ENCODE measurements at regions not wholly inside any gene's neighbourhood (a gene's known extent, or its start where the extent isn't known, plus 50 kb on each side); places are given as distances from the start of the nearest gene placed in this dataset.

GRCh38 chr16:6822041-6822440 is 510.6 kb upstream of the RBFOX1 start:
- no peak overlapping the region for H3K4me3 ChIP-seq (ENCODE audit: insufficient read length, low read depth)
- no peaks in the 10 kb centered on the region for H3K9me3 ChIP-seq (ENCODE audit: insufficient read depth, low read length)
- TF ChIP-seq ZNF274 (IDR thresholded peaks at IDR 0.05; ENCODE audit: low read depth, low read length) (no peak), YY1 (IDR thresholded peaks at IDR 0.05; ENCODE audit: insufficient read depth, insufficient read length) (no peak), SUZ12 (IDR thresholded peaks at IDR 0.05; ENCODE audit: extremely low read depth, insufficient read depth, insufficient read length) (no peak)
- no peak overlapping the region for H3K9ac ChIP-seq (ENCODE audit: insufficient read length, low read depth)
- H3K36me3 ChIP-seq (ENCODE audit: insufficient read depth, insufficient read length, low read length): no peaks in the 10 kb centered on the region
- DNase-seq (ENCODE audit: low read depth, low spot score): no peak
- H3K27me3 ChIP-seq (ENCODE audit: insufficient read depth, insufficient read length): no peaks in the 10 kb centered on the region
- H3K4me1 ChIP-seq (ENCODE audit: insufficient read depth, insufficient read length): no peaks in the 10 kb centered on the region

GRCh38 chr16:6804461-6804860 is 528.2 kb upstream of the RBFOX1 start:
- H3K4me1 ChIP-seq (ENCODE audit: insufficient read depth, insufficient read length): no peaks in the 10 kb centered on the region
- H3K27me3 ChIP-seq (ENCODE audit: insufficient read depth, insufficient read length): no peaks in the 10 kb centered on the region
- no peak overlapping the region for H3K9ac ChIP-seq (ENCODE audit: insufficient read length, low read depth)
- TF ChIP-seq YY1 (IDR thresholded peaks at IDR 0.05; ENCODE audit: insufficient read depth, insufficient read length): no peak
- TF ChIP-seq ZNF274 (IDR thresholded peaks at IDR 0.05; ENCODE audit: low read depth, low read length): no peak
- TF ChIP-seq SUZ12 (IDR thresholded peaks at IDR 0.05; ENCODE audit: extremely low read depth, insufficient read depth, insufficient read length): no peak
- H3K36me3 ChIP-seq (ENCODE audit: insufficient read depth, insufficient read length, low read length): no peaks in the 10 kb centered on the region
- H3K9me3 ChIP-seq (ENCODE audit: insufficient read depth, low read length): no peaks in the 10 kb centered on the region
- no peak for DNase-seq (ENCODE audit: low read depth, low spot score)
- H3K4me3 ChIP-seq (ENCODE audit: insufficient read length, low read depth): no peak overlapping the region

- no peaks in the 10 kb centered on the region for H3K36me3 ChIP-seq (ENCODE audit: insufficient read depth, insufficient read length, low read length)
Measured at GRCh38 chr16:6803176-6803575, 529.5 kb upstream of the RBFOX1 start.

GRCh38 chr16:6797223-6797622 is 535.4 kb upstream of the RBFOX1 start:
- H3K4me3 ChIP-seq (ENCODE audit: insufficient read length, low read depth): no peak overlapping the region
- H3K27me3 ChIP-seq (ENCODE audit: insufficient read depth, insufficient read length): no peaks in the 10 kb centered on the region
- no peaks in the 10 kb centered on the region for H3K36me3 ChIP-seq (ENCODE audit: insufficient read depth, insufficient read length, low read length)
- TF ChIP-seq YY1 (IDR thresholded peaks at IDR 0.05; ENCODE audit: insufficient read depth, insufficient read length) (no peak), ZNF274 (IDR thresholded peaks at IDR 0.05; ENCODE audit: low read depth, low read length) (no peak), SUZ12 (IDR thresholded peaks at IDR 0.05; ENCODE audit: extremely low read depth, insufficient read depth, insufficient read length) (no peak)
- no peak for DNase-seq (ENCODE audit: low read depth, low spot score)
- peaks cover 7% of the 10 kb centered on the region; the same call in 1 of the 2 replicates for H3K9me3 ChIP-seq (ENCODE audit: insufficient read depth, low read length)
- H3K4me1 ChIP-seq (ENCODE audit: insufficient read depth, insufficient read length): no peaks in the 10 kb centered on the region
- H3K9ac ChIP-seq (ENCODE audit: insufficient read length, low read depth): no peak overlapping the region

More at GRCh38 chr16:6803176-6803575, 529.5 kb upstream of the RBFOX1 start:
- DNase-seq (ENCODE audit: low read depth, low spot score): no peak
- H3K27me3 ChIP-seq (ENCODE audit: insufficient read depth, insufficient read length): no peaks in the 10 kb centered on the region
- no peaks in the 10 kb centered on the region for H3K4me1 ChIP-seq (ENCODE audit: insufficient read depth, insufficient read length)
- H3K4me3 ChIP-seq (ENCODE audit: insufficient read length, low read depth): no peak overlapping the region
- H3K9me3 ChIP-seq (ENCODE audit: insufficient read depth, low read length): no peaks in the 10 kb centered on the region
- no peak for TF ChIP-seq SUZ12 (IDR thresholded peaks at IDR 0.05; ENCODE audit: extremely low read depth, insufficient read depth, insufficient read length)
- no peak for TF ChIP-seq ZNF274 (IDR thresholded peaks at IDR 0.05; ENCODE audit: low read depth, low read length)
- TF ChIP-seq YY1 (IDR thresholded peaks at IDR 0.05; ENCODE audit: insufficient read depth, insufficient read length): no peak
- H3K9ac ChIP-seq (ENCODE audit: insufficient read length, low read depth): no peak overlapping the region

GRCh38 chr16:6777624-6778023 is 555.0 kb upstream of the RBFOX1 start:
- H3K9me3 ChIP-seq (ENCODE audit: insufficient read depth, low read length): no peaks in the 10 kb centered on the region
- TF ChIP-seq ZNF274 (IDR thresholded peaks at IDR 0.05; ENCODE audit: low read depth, low read length): no peak
- no peak for TF ChIP-seq SUZ12 (IDR thresholded peaks at IDR 0.05; ENCODE audit: extremely low read depth, insufficient read depth, insufficient read length)
- TF ChIP-seq YY1 (IDR thresholded peaks at IDR 0.05; ENCODE audit: insufficient read depth, insufficient read length): no peak
- H3K4me3 ChIP-seq (ENCODE audit: insufficient read length, low read depth): no peak overlapping the region

GRCh38 chr16:6775712-6776111 is 556.9 kb upstream of the RBFOX1 start:
- no peaks in the 10 kb centered on the region for H3K36me3 ChIP-seq (ENCODE audit: insufficient read depth, insufficient read length, low read length)
- DNase-seq (ENCODE audit: low read depth, low spot score): no peak
- H3K4me3 ChIP-seq (ENCODE audit: insufficient read length, low read depth): no peak overlapping the region
- no peak for TF ChIP-seq YY1 (IDR thresholded peaks at IDR 0.05; ENCODE audit: insufficient read depth, insufficient read length)
- no peak for TF ChIP-seq ZNF274 (IDR thresholded peaks at IDR 0.05; ENCODE audit: low read depth, low read length)
- no peak for TF ChIP-seq SUZ12 (IDR thresholded peaks at IDR 0.05; ENCODE audit: extremely low read depth, insufficient read depth, insufficient read length)
- H3K9me3 ChIP-seq (ENCODE audit: insufficient read depth, low read length): no peaks in the 10 kb centered on the region
- H3K4me1 ChIP-seq (ENCODE audit: insufficient read depth, insufficient read length): no peaks in the 10 kb centered on the region
- no peak overlapping the region for H3K9ac ChIP-seq (ENCODE audit: insufficient read length, low read depth)
- H3K27me3 ChIP-seq (ENCODE audit: insufficient read depth, insufficient read length): no peaks in the 10 kb centered on the region

More at GRCh38 chr16:6777624-6778023, 555.0 kb upstream of the RBFOX1 start:
- Histone ChIP-seq H3K4me1 (ENCODE audit: insufficient read depth, insufficient read length) (no peaks in the 10 kb centered on the region), H3K36me3 (ENCODE audit: insufficient read depth, insufficient read length, low read length) (no peaks in the 10 kb centered on the region), H3K9ac (ENCODE audit: insufficient read length, low read depth) (no peak overlapping the region), H3K27me3 (ENCODE audit: insufficient read depth, insufficient read length) (no peaks in the 10 kb centered on the region)
- DNase-seq (ENCODE audit: low read depth, low spot score): no peak

- Histone ChIP-seq H3K9ac (ENCODE audit: insufficient read length, low read depth) (no peak overlapping the region), H3K9me3 (ENCODE audit: insufficient read depth, low read length) (no peaks in the 10 kb centered on the region), H3K4me1 (ENCODE audit: insufficient read depth, insufficient read length) (no peaks in the 10 kb centered on the region), H3K36me3 (ENCODE audit: insufficient read depth, insufficient read length, low read length) (no peaks in the 10 kb centered on the region), H3K27me3 (ENCODE audit: insufficient read depth, insufficient read length) (no peaks in the 10 kb centered on the region), H3K4me3 (ENCODE audit: insufficient read length, low read depth) (no peak overlapping the region)
- no peak for DNase-seq (ENCODE audit: low read depth, low spot score)
- TF ChIP-seq YY1 (IDR thresholded peaks at IDR 0.05; ENCODE audit: insufficient read depth, insufficient read length) (no peak), SUZ12 (IDR thresholded peaks at IDR 0.05; ENCODE audit: extremely low read depth, insufficient read depth, insufficient read length) (no peak), ZNF274 (IDR thresholded peaks at IDR 0.05; ENCODE audit: low read depth, low read length) (no peak)
Measured at GRCh38 chr16:6771956-6772355, 560.7 kb upstream of the RBFOX1 start.
